Breast epithelium (tissue), 3 donors: ENCODE measurements at regions not wholly inside any gene's neighbourhood (a gene's known extent, or its start where the extent isn't known, plus 50 kb on each side); places are given as distances from the start of the nearest gene placed in this dataset.

ENCODE experiments used
- POLR2A ChIP-seq: fragments of 450-650 bp; IDR thresholded peaks from one replicate; pipeline ENCODE4 v1.6.1; 2016; ENCODE audit warnings: antibody characterized with exemption, mild to moderate bottlenecking, moderate library complexity
- POLR2AphosphoS5 ChIP-seq, 3 donors: sonication (generic); formaldehyde crosslinking; IDR thresholded peaks; one replicate each; pipeline ENCODE4 v1.6.1; 2017; ENCODE audit warnings: antibody characterized with exemption in 3 of 3
- TF ChIP-seq, protein P1 (sequence below), 3 donors: fragments of 450-650 bp; IDR thresholded peaks; one replicate each; pipeline ENCODE4 v1.5.1; 2016 to 2017; ENCODE audit warnings: antibody characterized with exemption in 3 of 3, mild to moderate bottlenecking in 3 of 3, moderate library complexity in 3 of 3

DNA sequence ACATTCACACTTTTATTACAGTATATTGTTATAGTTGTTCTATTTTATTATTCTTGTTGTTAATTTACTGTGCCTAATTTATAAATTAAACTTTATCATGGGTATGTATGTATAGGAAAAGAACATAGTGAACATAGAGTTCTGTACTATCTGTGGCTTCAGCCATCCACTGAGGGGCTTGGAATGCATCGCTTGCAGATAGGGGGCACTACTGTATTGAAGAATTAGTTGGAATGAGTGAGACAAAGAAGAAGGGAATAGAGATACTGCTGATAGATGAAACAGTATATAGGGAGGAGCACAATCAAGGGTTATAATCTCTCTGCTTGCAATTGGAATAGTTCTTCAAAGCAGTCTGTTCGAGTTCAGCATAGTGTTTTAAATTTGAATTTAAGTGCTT is 432.2 kb downstream of the RAB38 start:
- TF ChIP-seq, protein P1, sequence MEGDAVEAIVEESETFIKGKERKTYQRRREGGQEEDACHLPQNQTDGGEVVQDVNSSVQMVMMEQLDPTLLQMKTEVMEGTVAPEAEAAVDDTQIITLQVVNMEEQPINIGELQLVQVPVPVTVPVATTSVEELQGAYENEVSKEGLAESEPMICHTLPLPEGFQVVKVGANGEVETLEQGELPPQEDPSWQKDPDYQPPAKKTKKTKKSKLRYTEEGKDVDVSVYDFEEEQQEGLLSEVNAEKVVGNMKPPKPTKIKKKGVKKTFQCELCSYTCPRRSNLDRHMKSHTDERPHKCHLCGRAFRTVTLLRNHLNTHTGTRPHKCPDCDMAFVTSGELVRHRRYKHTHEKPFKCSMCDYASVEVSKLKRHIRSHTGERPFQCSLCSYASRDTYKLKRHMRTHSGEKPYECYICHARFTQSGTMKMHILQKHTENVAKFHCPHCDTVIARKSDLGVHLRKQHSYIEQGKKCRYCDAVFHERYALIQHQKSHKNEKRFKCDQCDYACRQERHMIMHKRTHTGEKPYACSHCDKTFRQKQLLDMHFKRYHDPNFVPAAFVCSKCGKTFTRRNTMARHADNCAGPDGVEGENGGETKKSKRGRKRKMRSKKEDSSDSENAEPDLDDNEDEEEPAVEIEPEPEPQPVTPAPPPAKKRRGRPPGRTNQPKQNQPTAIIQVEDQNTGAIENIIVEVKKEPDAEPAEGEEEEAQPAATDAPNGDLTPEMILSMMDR (IDR thresholded peaks at IDR 0.05): no peak
- TF ChIP-seq POLR2AphosphoS5 (IDR thresholded peaks at IDR 0.05) (no peak), POLR2A (no peak)
